GM18499 (cell line): ENCODE measurements at regions not wholly inside any gene's neighbourhood (a gene's known extent, or its start where the extent isn't known, plus 50 kb on each side); places are given as distances from the start of the nearest gene placed in this dataset.
"Not testable (repeated sequence)": the region's sequence is repeated elsewhere in the genome, so short reads cannot be mapped to it uniquely, and the experiment has no call there.

ENCODE experiments used
- ATAC-seq: cut with Tn5 transposase; IDR thresholded peaks from one replicate; pipeline ENCODE4 v1.9.1; 2021; ENCODE audit warnings: moderate number of reproducible peaks; ENCODE audit not compliant: insufficient read depth, unreplicated experiment

DNA sequence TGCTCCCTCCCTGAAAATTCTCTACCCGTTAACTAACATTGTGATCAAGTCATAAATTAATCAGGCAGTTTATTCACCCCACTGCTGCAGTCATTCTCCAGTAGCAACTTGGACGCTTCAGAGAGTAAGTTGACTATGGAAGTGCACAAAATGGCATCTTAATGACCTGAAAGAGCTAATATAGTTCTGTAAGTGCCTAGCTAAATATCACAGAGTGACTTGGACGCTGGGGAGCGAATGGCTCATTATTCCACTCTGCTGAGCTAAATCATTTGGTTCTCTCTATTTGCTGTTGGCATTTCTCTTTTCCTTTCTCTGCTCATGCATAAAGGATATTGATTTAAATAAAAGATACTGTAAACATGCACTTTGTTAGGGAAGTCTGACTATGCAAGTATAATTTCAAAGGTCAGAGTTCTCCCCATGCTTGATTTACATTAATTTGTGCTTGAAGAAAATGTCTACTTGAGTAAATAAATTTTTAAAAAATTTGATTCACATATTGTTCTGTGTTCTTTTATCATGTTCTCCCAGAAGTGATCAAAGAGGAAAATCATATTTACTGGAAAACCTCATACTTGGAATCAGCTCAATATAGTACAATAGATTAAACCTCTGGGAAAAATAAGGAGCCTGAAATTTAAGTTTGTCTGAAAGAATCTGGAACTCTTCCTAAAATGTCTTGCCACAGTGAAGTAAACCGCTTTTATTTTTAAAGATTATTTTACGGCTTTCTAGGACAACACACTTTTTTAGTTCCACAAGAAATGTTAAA lies 169.5 kb upstream of the HAPLN1 start:
- ATAC-seq, result no peak

DNA sequence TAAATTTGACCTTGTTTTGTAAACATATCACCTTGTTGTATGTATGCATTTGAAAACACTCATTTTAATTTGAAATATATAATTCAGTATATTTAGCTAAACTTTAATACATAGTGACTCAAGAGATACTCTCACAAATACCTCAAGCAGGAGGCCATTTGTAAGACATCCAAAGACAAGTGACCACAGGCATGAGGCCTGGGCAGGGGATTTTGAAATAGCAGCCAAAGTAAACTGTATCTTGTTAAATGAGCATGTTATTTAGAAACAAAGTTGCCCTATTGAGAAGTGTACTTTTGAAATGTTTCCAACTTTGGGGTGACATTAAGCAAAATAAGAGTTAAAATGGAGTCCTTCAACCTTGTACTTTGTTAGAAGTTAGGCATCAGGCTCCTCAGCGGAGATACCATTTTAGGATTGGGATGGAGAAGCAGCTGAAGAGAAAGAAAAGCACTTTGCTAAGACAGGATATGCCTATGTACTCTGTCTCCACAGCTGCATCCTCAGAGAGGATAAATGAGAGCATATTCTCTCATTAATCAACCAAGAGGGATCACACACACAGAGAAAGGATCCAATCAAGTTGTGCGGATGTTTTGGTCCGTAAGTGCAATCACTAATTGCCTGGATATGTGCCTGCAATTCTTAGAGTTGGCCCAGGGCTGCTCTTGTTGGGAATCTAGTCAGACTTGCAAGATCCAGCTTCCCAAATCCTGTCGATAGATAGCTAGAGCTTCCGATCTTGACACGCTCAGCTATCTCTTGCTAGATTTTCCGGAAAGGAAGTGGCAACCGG lies 157.5 kb upstream of the HAPLN1 start:
- no peak for ATAC-seq

DNA sequence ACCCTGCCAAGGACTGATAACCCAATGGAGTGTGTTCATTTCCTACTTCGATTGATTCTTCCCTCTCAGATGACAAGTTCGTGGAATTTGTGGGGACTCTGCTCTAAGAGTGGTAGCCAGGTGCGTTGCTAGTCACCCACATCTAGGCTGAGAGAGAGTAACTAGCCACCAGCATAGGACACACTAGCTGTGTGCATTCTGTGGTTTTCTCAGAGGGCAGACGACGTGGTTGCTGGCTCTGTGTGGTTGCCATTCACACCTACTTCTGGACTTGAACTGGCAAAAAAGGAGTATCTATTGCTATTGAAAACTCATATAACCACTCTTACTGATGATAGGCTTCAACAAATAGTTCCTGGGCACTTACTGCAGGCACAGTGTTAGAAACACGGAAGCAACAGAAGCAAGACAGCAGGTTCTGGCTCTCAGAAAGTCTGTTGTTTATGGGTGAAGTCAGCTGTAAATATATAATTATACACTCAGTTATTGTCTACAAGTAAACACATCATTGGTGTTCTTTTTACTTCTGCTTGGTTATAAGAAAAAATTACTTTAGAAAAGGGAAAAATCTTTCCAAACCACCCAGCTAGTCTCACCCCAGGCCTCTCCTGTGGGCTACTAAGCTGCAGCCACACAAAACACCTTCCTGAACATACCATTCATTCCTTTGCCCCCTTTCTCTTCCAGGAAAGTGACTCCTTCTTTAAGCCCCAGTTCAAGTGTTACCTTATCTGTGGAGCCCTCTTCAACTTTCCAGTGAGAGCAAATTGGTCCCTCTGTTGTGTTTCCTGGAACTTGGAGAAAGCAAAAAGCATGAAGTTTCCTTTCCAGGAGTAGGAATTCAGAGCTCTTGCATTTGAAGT lies 151.1 kb upstream of the HAPLN1 start:
- ATAC-seq, result no peak

DNA sequence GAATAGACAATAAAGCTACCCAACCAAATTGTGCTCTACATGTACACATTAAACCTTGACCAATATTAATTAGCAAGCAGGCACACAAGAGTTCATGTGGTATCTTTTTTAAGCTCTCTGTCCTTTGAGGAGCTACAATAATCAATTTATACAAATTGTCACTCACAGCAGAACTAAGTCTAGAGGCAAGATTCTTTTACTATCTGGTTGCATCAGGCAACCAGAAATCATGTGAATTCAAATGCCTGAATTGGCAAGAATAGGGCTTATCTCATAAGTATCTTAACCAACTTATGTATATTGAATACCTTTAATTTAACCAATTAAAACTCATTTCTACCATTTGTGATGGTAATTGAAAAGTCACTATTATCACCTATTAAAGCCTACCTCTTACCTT lies 145.5 kb upstream of the HAPLN1 start:
- no peak for ATAC-seq

DNA sequence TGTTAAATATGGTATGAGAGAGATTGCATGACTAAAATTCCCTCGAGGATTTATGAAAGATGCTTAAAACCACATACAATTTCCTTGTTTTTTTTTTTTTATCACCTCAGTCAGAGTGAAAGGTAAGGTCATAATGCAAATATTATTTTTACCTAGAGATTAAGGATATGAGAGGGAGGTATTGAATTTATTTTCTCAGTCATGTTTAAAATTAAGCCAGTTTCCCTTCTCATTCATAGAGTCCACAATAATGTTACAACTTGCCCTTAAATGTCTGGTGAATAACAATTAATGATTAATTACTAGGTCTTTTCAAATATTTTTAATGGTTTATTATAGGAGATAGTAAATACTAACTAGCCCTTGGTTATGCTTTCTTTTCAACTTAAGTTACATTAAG lies 144.9 kb upstream of the HAPLN1 start:
- ATAC-seq, result no peak

DNA sequence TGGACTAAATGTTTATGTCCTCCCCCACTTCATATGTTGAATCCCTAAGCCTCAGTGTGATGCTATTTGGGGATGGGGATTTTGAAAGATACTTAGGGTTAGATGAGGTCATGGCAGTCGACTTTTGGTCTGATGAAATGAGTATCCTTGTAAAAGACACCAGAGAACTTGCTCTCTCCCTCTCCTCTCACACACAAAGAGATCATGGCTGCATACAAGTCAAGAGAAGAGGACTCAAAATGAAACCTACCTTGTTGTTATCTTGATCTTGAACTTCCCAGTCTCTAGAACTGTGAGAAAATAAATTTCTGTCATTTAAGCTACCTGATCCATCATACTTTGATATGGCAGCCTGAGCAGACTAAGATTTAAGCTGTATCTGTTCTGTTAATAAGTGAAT lies 144.0 kb upstream of the HAPLN1 start:
- ATAC-seq, result no peak

DNA sequence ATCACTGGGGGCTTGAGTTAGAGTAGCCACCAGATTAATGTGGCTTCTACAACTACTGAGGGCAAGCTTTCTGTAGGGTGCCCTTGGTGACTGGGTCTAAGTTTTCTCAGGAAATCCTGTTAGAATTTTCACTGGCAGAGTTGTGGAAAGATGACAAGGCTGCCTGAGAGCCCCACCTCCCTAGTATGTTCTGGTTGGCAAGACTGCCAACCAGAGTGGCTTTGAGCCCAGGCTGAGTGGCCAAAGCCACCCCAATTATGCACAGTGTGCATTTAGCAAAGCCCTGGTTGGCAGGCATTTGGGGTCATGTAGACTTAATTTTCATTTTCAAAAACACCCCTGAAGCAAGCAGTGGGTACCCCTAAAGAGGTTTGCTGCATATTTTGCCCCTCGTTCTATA lies 136.7 kb upstream of the HAPLN1 start:
- ATAC-seq, result no peak

DNA sequence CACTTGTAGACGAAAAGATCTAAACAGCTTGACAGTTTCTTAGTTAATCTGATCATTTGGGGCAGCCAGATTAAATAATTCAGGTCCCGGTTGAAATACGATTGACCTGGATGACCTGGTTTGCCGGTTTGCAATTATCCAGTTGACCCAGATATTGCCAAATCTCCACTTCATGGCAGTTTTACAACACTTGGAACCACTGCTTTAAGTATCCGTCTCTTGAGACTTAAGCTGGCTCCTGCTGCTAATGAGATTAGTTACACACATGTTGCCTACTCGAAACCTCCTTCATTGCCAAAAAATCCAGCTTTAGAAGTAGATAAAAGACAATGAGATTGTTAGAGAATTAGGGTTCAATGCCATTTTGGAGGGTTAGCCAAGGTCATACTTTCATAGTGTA lies 136.2 kb upstream of the HAPLN1 start:
- no peak for ATAC-seq

DNA sequence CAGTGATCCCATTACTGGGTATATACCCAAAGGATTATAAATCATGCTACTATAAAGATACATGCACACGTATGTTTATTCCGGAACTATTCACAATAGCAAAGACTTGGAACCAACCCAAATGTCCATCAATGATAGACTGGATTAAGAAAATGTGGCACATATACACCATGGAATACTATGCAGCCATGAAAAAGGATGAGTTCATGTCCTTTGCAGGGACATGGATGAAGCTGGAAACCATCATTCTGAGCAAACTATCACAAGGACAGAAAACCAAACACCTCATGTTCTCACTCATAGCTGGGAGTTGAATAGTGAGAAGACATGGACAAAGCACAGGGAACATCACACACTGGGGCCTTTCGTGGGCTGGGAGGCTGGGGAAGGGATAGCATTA lies 129.8 kb upstream of the HAPLN1 start:
- ATAC-seq, result not testable (repeated sequence)

DNA sequence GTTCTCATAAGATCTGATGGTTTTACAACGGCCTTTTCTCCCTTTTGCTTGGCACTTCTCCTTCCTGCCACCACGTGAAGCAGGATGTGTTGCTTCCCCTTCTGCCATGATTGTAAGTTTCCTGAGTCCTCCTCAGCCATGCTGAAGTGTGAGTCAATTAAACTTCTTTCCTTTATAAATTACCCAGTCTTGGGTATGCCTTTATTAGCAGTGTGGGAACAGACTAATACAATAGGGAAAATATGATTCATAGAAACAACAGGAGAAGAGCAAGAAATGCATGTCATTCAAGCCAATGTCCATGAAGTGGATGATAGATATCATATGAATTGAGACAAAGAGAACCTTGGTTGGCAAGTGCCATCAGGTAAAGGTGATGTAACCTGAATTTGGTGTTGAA lies 128.3 kb upstream of the HAPLN1 start:
- ATAC-seq, result no peak

DNA sequence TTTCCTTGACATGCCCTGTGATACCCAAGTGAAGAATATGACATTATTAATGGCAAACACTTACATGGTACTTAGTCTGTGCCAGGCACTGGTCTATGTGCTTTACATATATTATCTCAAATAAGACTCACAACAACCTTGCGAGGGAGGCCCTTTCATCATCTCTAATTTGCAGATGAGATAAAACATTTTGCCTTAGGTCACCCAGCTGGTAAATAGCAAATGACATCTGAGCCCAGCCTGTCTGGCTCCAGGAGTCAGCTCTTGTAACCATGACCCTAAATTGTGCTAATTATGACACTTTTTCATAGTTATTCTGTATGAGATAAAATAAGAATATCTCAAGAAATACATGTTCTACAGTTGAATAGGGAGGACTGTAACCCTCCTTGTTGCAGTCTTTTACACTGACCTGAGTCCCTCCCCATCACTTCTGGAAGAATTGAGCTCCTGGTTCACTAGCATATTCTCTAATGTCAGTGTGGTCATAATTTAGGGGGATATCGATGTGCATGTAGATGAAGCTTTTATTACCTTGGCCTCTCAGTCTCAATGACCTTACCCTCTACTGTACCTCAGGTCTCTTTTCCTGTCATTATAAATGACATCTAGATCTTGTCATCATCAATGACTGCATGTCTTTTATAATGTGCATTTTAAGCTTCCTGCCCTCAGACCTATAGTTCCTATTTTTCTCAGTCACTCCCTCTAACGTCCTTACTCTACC lies 126.1 kb upstream of the HAPLN1 start:
- no peak for ATAC-seq

DNA sequence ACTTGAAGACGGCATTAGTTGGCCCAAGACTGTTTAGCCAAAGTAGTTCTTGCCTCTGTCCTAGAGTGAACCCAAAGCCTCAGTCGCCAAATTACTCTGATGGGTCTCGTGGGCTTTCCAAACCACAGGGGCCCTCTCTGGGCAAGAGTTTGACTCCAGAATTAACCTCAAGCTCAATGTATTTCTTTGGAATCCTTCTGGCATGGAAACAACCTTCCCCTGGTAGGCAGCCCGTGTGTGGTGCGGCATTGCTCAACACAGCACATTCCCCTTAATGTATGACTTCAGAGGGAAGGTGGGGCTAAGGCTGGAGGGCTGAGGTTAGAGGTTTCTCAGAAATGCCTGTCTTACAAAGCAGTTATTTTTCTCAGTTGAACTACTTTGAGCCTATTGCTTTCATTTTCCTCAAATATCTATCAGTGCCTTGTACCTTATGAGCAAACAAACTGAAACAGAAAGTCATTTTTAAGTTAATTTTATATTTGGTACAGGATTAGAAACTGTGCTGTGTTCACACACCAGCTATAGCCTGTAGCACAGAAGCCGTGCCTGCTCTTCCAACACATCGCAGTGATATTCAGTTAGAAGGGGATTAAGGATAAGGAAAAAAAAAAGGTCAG lies 123.9 kb upstream of the HAPLN1 start:
- peak; percentile 97 for ATAC-seq

DNA sequence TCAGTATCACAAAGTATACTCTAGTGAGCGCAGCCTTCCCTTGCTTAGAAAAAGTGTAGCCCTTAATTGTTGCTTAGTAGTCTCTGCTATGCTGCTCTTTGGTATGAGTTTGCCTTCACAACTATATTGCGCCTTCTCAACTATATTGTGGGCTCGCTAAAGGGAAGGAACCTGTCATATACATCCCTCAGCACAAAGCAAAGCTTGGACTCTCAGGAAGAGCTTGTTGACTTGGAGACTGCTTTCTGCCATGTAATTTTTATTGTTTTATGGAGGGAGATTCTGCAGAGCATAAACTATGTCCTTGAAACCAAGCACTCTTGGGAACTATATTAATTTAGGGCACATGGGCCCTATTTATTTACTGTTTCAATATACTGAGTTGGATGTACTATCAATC lies 119.1 kb upstream of the HAPLN1 start:
- ATAC-seq, result no peak

DNA sequence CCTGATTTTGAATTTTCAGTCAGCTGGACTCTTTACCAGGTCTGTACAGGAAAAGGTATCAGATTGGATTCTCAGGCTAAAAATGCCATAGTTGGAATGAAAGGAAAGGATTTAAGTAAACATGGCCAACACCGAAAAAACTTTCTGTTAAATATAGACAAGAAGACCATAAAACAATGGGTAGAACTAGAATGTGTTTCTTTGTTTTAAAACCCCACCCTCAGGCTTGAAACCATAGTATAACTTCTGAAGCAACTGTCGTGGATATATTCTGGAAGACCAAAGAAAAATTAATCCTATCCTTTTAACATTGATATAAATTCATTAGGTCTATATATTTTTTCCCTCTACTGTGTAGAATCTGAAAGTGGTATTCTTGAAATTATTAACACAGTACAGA lies 118.6 kb upstream of the HAPLN1 start:
- no peak for ATAC-seq

DNA sequence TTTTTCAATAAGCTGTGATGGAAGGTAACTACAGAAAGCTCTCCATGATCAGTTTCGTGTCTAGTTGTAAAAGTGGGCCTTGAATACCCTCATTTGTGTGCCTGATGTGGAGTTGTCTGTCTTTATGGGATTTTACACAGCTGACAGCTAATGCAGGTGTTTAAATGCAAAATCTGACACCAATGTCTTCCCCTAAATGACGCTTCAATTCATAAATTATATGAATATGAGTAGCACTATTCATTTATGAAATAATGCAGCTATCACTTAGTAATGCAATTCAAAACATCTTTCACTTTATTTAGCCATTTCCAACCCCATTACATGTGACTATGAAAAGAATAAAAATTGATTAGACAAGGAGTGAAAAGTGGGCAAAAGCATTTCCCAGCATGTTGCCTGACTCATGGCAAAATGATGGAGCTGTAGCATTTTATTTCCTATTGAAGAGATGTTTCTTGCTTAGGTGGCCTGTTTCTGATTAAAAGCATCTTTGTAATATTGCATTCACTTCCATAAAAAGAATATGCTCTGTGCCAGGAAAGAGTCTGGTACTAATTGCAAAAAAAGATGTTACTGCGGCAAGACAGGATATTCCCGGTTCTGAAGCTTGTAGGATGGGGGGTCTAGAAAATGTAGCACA lies 116.7 kb upstream of the HAPLN1 start:
- no peak for ATAC-seq

DNA sequence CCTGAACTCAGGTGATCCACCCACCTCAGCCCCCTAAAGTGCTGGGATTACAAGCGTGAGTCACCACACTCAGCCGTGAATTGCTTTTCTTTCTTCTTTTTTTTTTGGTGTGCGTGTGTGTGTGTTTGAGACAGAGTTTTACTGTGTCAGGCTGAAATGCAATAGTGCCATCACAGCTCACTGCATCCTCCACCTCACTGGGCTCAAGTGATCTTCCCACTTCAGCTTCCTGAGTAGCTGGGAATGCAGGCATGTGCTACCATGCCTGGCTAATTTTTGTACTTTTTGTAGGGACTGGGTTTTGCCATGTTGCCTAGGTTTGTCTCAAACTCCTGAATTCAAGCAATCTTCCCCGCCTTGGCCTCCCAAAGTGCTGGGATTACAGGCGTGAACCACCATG lies 113.7 kb upstream of the HAPLN1 start:
- ATAC-seq, result no peak

DNA sequence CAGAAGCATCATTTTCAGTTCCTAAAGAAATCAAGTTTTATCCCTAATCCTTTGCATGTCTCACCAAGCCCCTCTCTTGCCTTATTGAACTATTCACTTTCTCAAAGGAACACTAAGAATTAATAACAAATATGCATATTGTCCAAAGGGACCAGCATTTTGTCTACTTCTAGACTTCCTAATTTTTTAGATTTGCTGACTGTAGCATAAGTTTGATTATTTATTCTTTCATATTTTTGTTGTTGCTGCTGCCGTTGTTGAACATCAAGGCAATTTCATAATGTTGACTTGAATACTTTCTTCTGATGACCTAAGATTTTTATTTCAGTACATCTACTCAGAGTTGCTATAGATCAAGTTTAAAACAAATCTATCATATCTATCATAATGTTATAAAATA lies 111.2 kb upstream of the HAPLN1 start:
- no peak for ATAC-seq

DNA sequence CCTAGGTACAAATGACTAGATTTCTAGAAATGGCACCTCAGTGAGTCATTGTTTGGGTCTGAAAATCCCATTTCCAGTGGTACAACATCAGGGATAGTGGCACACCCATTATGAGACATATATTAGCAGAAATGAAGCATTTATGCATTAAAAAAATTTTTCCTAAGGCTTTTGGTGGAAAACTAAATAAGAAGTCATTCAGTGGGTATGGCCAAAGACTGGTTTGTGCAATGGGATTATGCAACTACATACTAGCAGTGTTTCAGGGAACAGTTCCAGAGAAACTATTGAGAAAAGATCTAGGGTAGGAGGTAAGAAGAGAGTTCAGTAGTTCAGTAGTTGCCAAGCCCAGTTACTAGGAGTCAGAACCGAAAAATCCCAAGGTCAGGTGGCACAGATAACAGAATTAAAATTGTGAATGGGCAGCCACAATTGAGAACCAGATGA lies 106.5 kb upstream of the HAPLN1 start:
- no peak for ATAC-seq

DNA sequence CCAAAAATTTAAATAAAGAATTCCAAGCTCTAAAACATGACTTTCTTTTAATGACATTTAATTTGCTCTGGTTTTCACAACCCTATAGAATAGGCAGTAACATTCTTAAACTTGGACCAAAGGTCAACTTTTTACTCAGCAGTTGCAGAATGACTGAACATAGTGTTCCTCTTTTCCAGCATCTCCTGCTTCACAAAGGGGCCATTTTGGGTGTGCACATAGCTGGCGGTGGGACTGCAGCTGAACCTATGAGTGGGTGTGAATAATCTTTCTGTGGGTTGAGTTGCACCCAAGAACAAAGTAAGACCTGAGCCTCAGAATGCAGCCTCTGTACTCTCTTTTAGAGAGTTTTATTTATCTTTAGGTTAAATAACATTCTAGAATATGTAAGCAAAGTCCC lies 96.9 kb upstream of the HAPLN1 start:
- peak; percentile 66 for ATAC-seq
